GM19395 (cell line): ENCODE measurements at regions not wholly inside any gene's neighbourhood (a gene's known extent, or its start where the extent isn't known, plus 50 kb on each side); places are given as distances from the start of the nearest gene placed in this dataset.
"Not testable (repeated sequence)": the region's sequence is repeated elsewhere in the genome, so short reads cannot be mapped to it uniquely, and the experiment has no call there.

Experiments used
- ATAC-seq: cut with Tn5 transposase; IDR thresholded peaks from one replicate; pipeline ENCODE4 v1.9.1; 2021; ENCODE audit warnings: mild to moderate bottlenecking, moderate library complexity; ENCODE audit not compliant: unreplicated experiment

DNA sequence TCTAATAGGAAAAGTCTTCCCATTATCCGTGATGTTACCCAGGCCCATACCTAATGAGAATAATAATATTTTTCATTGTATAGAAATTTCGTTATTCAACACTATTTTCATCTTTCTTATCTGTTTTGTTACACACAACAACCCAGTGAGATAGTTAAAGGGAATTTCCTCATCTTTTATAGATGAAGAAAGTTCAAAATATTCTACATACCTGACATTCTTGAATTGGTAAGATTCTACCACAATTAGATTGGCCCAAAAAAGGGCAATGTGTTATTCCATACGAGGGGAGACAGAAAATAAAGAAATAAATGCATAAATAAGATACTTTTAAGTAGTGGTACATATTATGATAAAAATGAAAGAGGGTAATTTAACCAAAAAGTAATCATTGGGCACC lies 405.5 kb upstream of the ADAMTS5 start:
- ATAC-seq: no peak

DNA sequence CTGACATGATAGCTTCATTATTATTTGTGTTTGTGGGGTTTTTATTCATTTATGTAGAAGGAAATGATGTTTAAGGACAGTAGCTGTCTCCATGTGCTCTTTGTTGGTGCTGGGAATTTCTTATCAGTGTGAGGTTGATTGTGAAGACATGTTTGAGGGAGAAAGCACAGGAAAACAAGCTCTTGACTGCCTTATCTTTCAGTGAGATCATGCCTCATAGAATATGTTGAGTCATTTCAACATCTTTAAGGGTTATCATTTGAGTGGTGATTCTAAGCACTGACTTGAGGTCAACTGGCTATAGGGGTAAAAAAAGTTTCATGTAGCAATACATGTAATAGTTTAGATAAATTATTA lies 405.1 kb upstream of the ADAMTS5 start:
- no peak for ATAC-seq

GRCh38 chr21:27371115-27371974 lies 404.5 kb upstream of the ADAMTS5 start:
- no peak for ATAC-seq

DNA sequence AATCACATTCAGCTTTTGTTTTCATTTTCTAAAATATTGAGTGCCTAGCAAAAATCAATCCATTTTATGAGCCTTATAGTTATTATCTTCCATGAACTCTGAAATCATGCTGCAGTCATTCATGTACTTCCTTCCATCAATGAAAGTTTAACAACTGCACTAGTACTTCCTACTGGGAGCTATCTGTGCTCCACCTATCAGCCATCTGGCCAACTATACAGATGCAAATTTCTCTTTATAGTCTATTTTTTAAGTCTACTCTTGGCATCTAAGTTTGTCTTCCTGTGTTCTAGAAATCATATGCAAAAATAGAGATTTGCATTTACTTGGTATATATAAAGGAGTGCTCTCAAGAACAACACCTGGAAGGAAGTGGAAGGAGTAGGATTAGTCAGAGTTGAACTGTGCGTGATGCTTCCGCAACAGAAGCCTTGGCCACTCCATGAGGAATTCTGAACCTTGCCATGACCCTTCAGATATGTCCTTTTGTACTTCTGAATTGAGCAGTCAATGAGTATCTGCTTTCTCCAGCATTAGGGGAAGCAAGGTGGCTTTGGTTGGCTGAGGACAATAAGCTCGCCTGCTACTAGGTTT lies 403.2 kb upstream of the ADAMTS5 start:
- ATAC-seq: no peak

DNA sequence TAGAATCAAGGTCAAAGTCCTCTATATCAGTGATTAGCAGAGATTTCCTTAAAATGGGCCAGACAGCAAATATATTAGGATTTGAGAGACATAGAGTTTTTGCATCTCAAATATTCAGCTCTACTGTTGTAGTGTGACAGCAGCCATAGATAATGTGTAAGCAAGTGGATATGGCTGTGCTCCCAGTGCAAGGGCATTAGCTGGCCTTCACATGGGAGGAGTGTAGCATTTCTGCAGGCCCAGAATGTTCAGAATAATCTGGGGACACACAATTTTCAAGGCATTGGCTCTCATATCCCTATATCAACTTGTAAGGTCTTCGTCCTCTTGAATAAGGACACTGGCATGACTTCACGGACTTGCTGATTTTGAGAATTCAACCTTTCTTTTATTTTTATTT lies 402.3 kb upstream of the ADAMTS5 start:
- ATAC-seq: no peak

GRCh38 chr21:27366646-27367235 lies 399.9 kb upstream of the ADAMTS5 start:
- ATAC-seq: no peak

- no peak for ATAC-seq
These were observed 399.1 kb upstream of the ADAMTS5 start for GRCh38 chr21:27366036-27366435.

- no peak for ATAC-seq
These were observed 398.5 kb upstream of the ADAMTS5 start for GRCh38 chr21:27365394-27365793.

DNA sequence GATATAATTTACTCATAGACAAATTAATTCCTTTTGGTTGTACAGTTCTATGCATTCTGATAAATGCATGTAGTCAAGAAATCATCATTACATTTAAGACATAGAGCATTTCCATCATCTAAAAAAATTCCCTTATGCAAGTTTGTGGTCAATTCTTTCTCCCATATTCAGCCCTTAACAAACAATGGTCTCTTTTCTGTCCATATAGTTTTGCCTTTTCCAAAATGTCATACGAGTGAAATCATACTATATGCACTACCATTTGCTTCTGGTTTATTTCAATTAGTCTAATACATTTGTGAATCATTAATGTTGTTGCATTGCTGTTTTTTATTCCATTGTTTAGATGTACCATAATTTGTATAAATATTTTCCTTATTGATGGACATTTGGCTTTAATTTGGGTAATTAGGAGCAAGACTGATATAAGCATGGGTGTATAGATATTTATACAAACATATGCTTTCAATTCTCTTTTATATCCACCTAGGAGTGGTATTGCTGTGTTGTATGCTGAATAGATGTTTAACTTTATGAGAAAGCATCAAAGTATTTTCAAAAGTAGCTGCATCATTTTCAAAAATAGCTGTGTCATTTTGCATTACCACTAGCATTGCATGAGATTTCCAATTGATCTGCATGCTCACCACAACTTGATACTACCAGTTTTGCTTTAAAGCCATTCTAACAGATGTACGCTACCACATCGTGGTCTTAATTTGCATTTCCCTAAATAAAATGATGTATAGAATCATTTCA lies 397.0 kb upstream of the ADAMTS5 start:
- ATAC-seq: no peak

DNA sequence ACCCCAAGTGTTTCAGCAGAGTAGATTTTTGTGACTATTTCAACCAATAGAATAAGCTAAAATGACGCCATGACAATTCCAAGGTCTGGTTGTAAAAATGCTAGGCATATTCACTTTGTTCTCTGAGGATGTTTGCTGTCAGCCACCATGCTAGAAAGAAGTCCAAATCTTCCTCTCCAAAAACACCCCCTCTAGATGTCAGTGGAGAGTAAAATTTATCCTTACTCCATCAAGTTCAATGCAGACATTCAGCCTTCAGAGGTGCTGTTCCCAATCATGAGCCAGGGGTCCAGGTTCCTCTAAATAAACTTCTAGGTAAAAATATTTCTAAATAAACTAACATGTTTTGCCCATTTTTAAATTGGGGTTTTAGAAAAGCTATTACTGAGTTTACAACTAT lies 395.4 kb upstream of the ADAMTS5 start:
- ATAC-seq: no peak

DNA sequence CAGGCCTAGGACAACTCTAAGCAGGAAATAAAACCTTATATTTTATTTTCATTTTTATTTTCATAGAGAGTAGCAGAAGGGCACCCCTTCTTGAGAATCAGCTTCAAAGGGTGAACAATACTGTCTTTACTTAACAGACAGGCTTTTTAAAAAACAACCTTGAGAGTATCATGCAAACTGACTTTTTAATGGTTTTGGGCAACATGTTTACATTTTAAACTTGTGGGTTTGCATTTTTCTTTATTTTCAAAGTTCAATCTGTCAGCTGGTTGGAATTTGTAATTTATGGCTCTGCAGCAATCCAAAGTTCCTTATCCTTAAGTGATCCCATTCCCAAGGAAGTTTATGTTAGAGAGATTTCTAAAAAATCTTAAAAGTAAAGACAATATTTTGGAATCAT lies 392.3 kb upstream of the ADAMTS5 start:
- no peak for ATAC-seq

GRCh38 chr21:27352885-27353284 lies 386.0 kb upstream of the ADAMTS5 start:
- no peak for ATAC-seq

DNA sequence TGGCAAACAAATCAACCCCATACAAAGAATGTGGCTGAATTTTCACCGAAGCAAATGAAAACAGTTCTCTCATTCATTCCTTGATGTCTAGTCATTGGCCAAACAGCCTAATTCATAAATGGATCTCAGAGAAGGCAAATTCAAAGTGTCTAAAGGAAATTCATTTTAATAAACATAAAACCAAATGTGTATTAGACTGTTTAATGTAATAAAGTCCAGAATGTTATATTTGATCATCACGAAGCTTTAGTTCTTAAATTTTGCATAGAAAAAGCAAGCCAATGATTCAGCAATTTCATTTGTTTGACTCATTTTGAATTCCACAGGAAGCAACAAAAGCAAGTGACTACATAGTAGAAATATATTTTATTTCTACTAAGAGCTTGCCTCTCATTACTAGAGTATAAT lies 379.2 kb upstream of the ADAMTS5 start:
- no peak for ATAC-seq

- ATAC-seq: no peak
These were observed 373.0 kb upstream of the ADAMTS5 start for GRCh38 chr21:27339902-27340301.

DNA sequence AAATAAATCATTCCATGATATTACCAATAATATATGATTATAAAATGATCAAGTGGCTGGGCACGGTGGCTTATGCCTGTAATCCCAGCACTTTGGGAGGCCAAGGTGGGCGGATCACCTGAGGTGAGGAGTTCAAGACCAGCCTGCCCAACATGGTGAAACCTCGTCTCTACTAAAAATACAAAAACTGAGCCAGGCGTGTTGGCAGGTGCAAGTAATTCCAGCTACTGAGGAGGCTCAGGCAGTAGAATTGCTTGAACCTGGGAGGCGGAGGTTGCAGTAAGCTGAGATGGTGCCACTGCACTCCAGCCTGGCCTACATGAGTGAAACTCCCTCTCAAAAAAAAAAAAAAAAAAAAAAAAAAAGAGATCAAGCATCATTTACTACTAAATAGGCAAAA lies 371.1 kb upstream of the ADAMTS5 start:
- ATAC-seq: not testable (repeated sequence)

- ATAC-seq: no peak
These were observed 366.2 kb upstream of the ADAMTS5 start for GRCh38 chr21:27333096-27333495.

DNA sequence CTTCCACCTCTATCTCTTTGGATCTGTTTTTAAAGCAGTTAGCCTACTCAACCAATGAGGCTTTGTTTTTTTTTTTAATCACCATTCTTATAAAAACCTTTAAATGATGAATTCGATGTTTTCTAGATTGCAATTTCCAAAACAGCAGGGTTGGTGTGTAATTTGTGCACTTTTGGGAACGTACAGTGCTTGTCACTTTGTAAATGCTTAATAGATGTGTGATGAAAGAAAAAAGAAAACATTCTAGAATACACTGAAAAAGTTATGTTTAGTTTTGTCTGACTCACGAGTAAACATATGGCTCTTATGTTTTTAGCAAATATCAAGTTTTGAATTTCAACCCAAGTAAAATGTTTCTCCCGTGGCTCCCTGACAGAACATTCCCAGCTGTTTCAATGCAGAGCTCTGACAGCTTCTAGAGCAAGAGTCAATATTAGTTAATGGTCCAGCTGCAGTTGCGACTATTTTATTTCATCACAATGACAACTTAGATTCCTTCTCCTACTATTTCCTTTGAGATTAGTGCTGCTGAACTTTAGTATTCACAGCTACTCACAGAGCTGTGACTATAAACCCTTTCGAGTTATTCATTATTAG lies 362.5 kb upstream of the ADAMTS5 start:
- no peak for ATAC-seq

GRCh38 chr21:27326301-27326700 lies 359.4 kb upstream of the ADAMTS5 start:
- no peak for ATAC-seq

- ATAC-seq: no peak
These were observed 356.4 kb upstream of the ADAMTS5 start for GRCh38 chr21:27323331-27323730.

- no peak for ATAC-seq
These were observed 354.9 kb upstream of the ADAMTS5 start for GRCh38 chr21:27321791-27322190.

- no peak for ATAC-seq
These were observed 354.0 kb upstream of the ADAMTS5 start for GRCh38 chr21:27320868-27321267.
